GM21619 (cell line): ENCODE measurements at regions not wholly inside any gene's neighbourhood (a gene's known extent, or its start where the extent isn't known, plus 50 kb on each side); places are given as distances from the start of the nearest gene placed in this dataset.
"Not testable (repeated sequence)": the region's sequence is repeated elsewhere in the genome, so short reads cannot be mapped to it uniquely, and the experiment has no call there.

ENCODE experiments used
- ATAC-seq: cut with Tn5 transposase; IDR thresholded peaks from one replicate; pipeline ENCODE4 v1.9.1; 2021; ENCODE audit not compliant: unreplicated experiment

DNA sequence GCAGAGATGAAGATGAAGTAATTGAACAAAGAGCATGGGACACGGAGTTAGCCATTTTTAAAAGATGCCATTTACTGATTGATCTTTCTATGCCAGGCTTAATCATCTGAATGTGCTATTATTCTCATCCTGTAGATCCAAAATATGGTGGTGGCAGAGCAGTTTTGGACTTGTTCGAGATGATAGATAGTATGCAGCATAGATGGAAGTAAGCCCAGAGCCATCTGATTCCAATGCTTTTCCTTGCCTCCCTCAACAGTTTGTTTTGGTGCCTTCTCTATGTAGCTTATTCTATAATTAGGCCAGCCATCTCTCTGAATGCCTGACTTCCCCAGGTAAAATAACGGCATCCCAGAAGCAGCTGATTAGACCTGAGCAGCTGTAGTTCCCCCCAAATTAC is 152.6 kb upstream of the CLNK start:
- no peak for ATAC-seq

DNA sequence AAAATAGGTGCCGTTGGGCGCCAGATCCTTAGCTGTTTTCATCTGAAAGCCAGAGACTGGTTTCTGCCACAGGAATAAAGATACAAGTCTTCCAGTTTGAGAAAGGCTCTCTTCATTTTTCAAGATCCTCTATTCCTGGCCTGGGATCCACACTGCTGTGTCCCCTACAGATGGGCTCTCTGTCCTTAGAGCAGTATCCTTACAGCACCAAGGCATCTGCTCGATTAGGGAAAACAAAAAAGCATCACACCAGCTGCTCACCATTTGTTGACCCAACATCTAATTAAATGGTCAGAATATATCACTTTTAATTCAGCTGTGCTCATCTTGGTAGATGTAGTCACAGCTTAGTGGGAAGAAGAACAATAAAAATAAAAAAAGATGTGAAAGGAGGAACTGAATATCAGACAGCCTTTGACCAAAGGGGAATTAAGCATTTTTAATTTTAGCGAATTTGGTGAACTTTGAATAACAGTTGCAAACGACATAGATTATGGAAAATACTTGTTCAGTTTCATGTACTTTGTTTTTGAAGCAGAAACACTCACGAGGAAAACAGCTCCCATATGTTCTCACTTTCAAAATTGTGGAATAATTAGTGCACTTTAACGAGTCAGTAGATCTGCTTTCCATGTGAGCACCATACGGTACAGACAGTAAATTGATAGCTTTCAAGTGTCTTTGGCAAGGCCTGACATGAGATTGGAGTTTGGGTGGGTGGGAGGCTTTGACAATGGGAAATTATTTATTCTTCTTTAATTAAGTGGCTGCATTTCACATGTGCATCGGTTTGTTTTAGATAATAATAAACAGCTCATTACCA is 148.4 kb upstream of the CLNK start:
- ATAC-seq, result no peak

DNA sequence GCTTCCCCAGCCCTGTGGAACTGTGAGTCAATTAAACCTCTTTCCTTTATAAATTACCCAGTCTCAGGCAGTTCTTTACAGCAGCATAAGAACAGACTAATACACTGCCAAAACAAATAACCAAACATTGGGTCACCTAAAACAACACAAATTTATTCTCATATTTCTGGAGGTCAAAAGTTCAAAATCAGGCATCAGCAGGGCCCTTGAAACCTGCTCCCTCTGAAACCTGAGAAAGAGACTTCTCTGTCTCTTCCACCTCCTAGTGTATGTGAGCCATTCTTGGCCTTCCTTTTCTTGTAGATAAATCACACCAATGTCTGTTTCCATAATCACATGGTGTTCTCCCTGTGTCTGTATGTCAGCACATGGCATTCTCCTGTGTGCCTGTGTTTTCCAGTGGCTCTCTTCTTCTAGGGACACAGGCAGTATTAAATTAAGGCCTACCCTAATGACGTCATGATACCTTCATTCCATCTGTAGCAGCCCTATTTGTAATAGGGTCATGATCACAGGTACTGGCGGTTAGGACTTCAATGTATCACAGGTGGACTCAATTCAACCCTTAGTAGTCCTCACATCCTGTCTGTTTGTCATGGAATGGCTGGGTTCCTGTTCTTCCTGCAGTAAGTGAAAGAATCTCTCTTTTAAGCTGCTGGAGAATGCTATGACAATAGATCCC is 147.3 kb upstream of the CLNK start:
- no peak for ATAC-seq

DNA sequence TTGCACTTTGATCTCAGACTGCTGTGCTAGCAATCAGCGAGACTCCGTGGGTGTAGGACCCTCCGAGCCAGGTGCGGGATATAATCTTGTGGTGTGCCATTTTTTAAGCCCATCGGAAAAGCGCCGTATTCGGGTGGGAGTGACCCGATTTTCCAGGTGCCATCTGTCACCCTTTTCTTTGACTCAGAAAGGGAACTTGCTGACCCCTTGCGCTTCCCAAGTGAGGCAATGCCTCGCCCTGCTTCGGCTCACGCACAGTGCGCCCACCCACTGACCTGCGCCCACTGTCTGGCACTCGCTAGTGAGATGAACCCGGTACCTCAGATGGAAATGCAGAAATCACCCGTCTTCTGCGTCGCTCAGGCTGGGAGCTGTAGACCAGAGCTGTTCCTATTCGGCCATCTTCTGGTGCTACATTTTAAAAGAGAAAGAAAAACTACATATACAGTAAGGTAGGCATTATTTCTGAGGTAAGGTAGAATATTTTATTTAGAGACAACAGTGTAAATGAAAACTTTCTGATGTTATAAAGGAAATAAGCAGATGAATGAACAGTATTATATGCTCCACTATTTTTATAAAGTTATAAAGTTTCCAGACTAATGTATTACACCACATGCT is 144.5 kb upstream of the CLNK start:
- not testable (repeated sequence) for ATAC-seq

DNA sequence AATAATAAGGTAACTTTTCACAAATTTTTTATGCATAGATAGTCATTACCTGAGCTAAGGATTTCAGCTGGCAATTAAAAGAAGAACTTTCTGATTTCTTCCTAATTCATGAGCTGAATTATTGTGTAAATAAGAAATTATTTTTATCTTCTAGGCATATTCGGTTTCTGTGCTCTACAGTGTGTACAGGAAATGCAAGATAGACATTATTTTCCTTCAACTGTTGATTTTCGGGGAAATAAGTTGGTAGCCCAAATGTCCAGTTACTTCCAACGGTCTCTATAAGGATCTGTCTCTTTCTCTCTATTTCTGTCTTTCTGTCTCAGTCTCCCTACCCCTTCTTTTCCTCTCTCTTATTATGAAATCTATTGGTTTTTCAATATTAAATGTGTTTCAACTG is 137.3 kb upstream of the CLNK start:
- no peak for ATAC-seq

DNA sequence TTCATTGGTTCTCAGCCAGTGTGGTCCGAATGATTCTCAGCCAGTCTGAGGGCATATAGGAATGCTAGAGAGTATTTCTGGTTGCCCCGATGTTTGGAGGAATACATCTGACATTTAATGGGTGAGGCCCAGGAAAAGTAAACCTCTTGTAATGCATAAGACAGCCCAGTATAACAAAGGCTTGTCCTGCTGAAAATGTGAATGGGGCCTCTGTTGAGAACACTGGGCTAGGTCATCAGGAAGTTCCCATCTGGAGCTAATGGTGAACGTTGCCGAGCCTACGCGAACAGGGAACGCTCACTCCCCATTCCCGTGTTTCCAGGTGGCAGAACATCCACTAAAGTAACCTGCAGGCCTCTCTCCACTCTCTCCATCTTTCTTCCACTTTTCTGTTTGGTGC is 132.0 kb upstream of the CLNK start:
- ATAC-seq, result no peak

DNA sequence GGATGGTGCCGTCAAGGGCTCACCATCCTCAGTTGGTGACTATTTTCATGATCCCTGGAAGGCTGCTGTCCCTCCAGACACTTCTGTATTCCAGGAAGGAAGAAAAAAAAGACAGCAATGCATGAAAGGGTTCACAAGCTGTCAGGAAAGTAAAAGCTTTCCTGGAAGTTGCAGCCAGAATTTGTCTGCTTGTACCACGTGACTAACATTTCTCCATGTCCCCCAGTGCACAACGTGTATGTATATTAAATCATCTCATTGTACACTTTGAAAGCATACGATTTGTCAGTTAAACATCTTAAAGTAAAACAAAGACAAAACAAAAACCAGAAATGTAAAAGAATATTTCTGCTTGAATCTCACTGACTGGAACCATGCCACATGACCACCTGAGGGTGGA is 127.4 kb upstream of the CLNK start:
- ATAC-seq, result no peak

DNA sequence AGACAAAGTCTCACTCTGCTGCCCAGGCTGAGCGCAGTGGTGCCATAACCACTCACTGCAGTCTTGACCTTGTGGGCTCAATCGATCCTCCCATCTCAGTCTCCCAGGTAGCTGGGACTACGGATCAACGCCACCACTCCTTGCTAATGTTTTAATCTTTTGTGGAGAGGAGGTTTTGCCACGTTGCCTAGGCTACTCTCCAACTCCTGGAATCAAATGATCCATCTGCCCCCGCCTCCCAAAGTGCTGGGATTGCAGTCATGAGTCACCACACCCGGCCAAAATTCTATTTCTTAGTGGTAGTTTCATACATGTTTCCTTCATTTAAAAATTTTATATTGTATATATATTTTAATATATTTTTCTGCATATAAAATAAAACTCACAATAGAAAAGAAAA is 125.8 kb upstream of the CLNK start:
- ATAC-seq, result no peak

DNA sequence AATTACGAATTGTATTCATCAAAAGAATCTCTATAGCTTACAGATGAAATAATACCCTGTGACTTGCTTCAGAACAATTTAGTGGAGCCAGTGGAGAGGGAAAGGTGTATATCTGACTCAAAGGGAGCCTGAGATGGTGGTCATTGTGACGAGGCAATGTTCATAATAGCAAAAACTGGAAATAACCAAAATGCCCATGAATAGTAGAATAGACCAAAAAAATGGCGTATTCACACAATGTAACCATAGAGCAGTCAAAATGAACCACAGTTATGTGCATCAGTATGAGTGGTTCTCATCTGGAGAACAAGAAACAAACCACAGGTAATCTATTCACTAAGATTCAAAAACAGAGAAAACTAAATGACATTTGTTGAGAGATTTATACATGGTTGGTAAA is 125.3 kb upstream of the CLNK start:
- no peak for ATAC-seq

DNA sequence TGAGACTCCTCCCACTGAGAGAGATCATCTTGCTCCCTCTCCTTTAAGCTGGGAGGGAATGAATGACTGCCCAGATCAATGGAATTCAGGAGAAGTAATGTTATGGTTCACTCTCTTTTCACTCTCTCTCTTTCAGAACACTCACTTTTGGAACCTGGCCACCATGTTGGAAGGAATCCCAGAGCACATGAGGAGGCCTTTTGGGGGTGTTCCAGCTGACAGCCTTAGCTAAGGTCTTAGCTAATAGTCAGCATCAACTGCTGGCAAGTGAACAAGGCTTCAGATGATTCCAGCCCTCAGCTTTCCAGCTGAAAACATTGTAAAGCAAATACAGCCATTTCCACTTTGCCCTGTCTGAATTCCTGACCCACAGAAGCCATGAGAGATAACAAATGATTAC is 124.0 kb upstream of the CLNK start:
- ATAC-seq, result no peak

DNA sequence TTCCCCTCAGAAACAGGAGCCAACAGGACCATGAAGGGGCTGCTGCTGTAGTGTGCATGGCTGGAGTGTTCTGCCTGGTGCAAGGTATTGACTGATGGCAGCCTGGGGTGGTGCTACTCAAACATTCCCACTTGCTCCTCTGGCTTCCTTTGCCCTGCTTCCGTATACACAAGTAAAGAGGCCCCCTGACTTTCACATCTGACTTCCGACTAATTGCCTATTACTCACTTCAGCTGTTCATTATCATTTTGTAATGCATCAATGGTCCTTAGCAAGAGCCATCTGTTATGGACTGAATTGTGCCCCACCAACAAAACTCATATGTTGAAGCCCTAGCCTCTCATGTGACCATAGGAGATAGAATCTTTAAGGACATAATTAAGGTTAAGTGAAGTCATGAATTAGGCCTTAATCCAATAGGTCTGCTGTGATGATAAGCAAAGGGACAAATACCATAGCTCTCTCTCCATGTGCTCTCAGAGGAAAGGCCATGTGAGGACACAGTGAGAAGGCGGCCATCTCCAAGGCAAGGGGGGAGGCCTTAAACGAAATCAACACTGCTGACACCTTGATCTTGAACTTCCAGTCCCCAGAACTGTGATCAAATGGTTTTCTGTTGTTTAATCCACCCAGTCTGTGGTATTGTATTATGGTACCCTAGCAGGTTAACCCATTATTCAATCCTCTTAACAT is 122.5 kb upstream of the CLNK start:
- no peak for ATAC-seq

DNA sequence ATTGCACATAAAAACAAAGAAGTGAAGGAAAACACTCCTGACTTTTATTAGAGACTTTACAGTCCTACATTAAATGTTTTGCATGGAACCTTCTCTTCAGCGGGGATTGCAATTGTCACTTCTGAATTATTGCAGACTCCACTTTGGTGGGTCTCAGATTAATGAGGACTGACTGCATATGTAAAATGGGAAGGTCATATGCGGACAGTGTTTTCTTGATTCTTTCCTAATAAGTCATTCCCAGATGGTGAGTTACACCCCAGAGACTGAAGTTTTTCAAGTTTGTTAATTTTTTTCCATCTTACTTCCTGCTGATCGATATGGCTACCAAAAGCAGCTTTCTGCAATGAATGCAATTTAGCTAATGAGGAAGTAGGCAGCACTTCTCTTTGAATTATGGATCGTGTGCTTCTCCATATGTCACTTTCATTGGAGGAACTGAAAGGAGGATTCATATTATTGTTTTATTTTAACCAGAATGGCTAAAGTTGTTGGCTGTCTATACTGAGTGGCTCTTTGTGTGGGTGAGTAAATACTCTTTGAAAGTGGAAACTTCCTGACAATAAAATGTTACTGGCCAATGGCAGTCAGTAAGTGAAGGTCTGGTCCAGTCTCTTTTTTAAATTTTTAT is 119.3 kb upstream of the CLNK start:
- no peak for ATAC-seq

DNA sequence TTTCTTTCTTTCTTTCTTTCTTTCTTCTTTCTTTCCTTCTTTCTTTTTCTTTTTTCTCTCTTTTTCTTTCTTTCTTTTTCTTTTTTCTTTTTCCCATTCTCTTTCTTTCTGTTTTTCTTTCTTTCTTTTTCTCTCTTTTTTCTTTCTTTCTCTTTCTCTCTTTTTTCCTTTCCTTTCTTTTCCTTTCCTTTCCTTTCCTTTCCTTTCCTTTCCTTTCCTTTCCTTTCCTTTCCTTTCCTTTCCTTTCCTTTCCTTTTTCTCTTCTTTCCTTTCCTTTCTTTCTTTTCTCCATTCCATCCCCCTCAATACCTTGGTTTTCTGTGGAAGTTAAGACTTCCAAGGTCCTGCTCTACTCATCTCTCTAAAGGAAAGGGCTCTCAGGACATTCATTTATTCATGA is 102.8 kb upstream of the CLNK start:
- ATAC-seq, result no peak

DNA sequence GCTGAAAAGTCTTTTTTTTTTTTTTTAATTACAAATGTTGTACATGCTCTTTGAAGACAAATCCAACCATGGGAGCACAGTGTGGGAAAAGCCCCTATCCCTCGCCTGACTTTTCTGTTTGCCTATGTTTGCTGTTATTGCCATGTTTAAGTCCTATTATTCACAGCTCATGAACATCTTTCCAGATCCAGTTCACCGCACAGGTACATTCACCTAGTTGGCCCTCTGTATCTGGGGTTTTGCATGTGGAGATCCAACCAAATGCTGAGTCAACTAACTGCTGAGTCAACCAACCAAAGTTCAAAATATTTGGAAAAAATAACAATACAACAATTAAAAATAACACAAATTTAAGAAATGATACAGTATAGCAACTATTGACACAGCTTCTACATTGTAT is 100.1 kb upstream of the CLNK start:
- ATAC-seq, result no peak

DNA sequence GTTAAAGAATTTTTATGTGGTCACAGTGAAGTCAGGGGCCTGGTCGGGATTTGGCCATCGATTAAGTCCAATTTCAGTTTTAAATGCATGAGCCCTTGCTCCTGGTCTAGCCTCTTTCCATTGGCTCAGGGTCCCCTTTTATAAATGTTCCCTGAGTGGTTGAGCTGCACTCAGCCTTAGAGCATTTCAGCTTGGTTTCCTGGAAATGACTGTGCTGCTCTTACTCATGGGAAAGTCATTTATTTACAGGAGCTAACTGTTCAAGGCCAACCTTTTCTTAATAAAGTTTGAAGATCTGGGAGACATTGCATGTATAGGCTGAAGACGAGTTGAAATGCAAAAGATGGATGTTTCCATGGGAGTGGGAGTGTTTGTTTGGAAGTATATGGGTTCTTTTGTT is 98.8 kb upstream of the CLNK start:
- ATAC-seq, result no peak

DNA sequence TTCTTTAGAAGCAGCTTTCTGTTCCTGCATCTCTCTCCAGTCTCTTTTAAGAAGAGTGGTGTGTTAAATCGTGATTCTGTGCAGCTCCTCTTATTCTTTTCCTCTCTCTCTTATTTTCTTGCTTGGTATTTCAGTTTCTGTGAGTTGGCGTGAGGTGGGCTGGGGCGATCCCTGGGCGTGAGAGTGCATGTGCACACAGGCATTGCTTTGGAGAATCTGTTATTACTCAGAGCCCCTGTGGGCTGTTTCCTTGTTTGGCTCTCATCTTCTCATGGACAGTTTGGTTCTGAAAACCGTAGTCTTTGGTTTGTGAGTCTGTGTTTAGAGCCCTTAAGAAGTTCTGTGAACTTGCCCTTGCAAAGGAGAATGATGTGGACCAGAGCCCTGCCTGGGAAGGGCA is 97.2 kb upstream of the CLNK start:
- ATAC-seq, result no peak

DNA sequence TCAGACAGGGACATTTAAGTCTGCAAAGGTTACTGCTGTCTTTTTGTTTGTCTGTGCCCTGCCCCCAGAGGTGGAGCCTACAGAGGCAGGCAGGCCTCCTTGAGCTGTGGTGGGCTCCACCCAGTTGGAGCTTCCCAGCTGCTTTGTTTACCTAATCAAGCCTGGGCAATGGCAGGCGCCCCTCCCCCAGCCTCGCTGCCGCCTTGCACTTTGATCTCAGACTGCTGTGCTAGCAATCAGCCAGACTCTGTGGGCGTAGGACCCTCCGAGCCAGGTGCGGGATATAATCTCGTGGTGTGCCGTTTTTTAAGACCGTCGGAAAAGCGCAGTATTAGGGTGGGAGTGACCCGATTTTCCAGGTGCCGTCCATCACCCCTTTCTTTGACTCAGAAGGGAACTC is 96.2 kb upstream of the CLNK start:
- ATAC-seq, result not testable (repeated sequence)

DNA sequence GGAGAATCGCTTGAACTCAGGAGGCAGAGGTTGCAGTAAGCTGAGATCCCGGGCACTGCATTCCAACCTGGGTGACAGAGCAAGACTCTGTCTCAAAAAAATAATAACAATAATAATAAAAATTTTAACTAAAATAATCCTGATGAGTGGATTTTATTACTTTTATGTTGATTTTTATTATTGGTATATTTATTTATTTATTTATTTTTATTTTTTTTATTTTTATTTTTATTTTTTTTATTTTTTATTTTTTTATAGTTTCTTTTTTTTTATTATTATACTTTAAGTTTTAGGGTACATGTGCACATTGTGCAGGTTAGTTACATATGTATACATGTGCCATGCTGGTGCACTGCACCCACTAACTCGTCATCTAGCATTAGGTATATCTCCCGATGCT is 90.6 kb upstream of the CLNK start:
- not testable (repeated sequence) for ATAC-seq

DNA sequence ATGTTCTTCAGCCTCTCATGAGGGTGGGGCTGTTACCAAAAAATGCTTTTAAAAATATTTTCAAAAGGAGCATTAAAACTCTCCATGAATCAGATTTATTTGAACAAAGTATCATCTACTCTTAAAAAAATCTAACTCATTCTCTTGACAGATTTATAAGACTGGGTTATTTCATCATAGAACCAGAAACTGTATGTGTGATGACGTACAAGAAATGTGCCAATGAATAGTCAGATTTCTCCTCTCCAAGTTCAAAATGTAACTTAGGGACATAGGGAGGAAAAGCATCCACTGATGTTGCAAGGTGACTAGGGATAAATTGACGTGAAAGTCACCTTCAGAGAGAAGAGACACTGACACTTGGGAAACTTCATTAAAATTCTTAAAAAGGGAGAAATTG is 89.1 kb upstream of the CLNK start:
- no peak for ATAC-seq

DNA sequence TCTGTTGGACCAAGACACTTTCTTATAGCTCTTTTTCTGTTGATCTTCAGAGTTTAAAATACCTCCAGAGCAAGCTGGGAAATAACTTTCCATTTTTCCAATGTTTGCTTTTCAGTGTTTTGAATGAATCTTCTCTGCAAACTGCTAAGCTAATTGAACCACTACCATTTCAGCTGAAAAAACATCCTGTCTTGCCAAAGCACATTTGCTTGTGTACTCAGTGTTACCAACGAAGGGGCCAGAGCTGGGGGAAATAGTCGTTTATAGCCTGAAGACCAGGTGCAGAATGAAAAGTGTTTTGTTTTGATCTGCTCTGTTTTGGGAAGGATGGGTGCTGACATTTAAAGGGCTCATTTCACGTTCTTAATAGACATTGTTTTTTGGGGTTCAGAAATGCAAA is 88.4 kb upstream of the CLNK start:
- ATAC-seq, result no peak

DNA sequence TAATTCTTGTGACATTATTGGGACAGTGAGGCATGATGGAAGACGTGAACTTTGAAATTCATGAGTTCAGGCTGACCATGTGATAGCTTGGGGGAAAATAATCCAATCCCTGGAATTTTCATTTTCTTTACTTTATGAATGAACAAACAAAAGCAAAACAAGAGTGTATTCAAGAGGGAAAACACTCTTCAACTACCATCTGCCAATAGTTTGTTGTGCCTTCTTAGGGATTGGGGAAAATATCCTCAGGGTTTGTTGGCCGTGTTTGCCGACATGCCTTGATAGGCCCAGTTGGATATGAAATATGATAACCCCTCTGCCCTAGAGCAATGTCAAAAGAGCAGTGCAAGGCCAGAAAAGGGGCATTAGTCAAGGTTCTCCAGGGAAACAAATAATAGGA is 80.8 kb upstream of the CLNK start:
- ATAC-seq, result no peak
